Breast epithelium (tissue), 3 donors: ENCODE measurements at regions not wholly inside any gene's neighbourhood (a gene's known extent, or its start where the extent isn't known, plus 50 kb on each side); places are given as distances from the start of the nearest gene placed in this dataset.

ENCODE experiments used
- POLR2A ChIP-seq: fragments of 450-650 bp; IDR thresholded peaks from one replicate; pipeline ENCODE4 v1.6.1; 2016; ENCODE audit warnings: antibody characterized with exemption, mild to moderate bottlenecking, moderate library complexity
- POLR2AphosphoS5 ChIP-seq, 3 donors: sonication (generic); formaldehyde crosslinking; IDR thresholded peaks; one replicate each; pipeline ENCODE4 v1.6.1; 2017; ENCODE audit warnings: antibody characterized with exemption in 3 of 3
- TF ChIP-seq, protein P1 (sequence below), 3 donors: fragments of 450-650 bp; IDR thresholded peaks; one replicate each; pipeline ENCODE4 v1.5.1; 2016 to 2017; ENCODE audit warnings: antibody characterized with exemption in 3 of 3, mild to moderate bottlenecking in 3 of 3, moderate library complexity in 3 of 3

DNA sequence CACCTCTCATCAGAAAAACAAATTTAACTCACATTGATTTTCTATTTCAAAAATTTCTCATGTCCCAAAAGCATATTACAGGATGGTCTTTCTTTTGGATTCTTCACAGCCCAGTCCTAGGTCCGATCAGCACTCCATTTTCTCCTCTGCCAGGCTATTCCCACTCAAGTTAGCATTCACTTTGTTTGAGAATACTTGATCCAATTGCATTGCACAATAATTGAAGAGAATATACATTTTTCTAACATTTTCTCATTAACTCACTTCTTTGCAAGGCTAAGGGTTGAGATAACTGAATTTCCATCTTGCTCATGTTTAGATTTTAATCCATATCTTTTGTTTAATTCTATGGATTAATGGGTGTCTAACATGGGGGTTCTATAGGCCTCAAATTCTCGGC lies 716.1 kb downstream of the QKI start:
- TF ChIP-seq, protein P1, sequence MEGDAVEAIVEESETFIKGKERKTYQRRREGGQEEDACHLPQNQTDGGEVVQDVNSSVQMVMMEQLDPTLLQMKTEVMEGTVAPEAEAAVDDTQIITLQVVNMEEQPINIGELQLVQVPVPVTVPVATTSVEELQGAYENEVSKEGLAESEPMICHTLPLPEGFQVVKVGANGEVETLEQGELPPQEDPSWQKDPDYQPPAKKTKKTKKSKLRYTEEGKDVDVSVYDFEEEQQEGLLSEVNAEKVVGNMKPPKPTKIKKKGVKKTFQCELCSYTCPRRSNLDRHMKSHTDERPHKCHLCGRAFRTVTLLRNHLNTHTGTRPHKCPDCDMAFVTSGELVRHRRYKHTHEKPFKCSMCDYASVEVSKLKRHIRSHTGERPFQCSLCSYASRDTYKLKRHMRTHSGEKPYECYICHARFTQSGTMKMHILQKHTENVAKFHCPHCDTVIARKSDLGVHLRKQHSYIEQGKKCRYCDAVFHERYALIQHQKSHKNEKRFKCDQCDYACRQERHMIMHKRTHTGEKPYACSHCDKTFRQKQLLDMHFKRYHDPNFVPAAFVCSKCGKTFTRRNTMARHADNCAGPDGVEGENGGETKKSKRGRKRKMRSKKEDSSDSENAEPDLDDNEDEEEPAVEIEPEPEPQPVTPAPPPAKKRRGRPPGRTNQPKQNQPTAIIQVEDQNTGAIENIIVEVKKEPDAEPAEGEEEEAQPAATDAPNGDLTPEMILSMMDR (IDR thresholded peaks at IDR 0.05) = no peak
- no peak for TF ChIP-seq POLR2AphosphoS5 (IDR thresholded peaks at IDR 0.05)
- no peak for TF ChIP-seq POLR2A
